HG02588 (cell line): ENCODE measurements at regions not wholly inside any gene's neighbourhood (a gene's known extent, or its start where the extent isn't known, plus 50 kb on each side); places are given as distances from the start of the nearest gene placed in this dataset.
"Not testable (repeated sequence)": the region's sequence is repeated elsewhere in the genome, so short reads cannot be mapped to it uniquely, and the experiment has no call there.

Source experiments
- ATAC-seq: cut with Tn5 transposase; IDR thresholded peaks from one replicate; pipeline ENCODE4 v1.9.1; 2021; ENCODE audit warnings: mild to moderate bottlenecking, moderate library complexity; ENCODE audit not compliant: unreplicated experiment

DNA sequence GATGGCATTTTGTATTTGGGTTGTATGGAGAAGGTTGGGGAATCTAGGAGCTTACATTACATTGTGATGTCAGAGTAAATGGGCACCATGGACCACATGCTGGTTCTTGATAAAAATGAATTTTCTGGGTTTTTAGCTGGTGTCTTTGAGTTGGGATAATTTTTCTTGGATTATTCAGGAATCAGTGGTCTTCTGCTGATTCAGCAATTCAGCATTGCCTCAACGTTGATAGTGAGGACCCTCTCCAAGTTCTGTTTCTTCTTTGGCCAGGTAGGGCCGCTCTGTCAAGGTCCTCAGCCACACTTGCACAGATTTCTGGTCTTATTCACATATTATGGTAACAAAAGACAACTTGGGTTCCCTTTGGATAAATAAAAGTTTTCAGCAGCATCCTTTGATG is 312.0 kb upstream of the TPK1 start:
- ATAC-seq, result no peak

DNA sequence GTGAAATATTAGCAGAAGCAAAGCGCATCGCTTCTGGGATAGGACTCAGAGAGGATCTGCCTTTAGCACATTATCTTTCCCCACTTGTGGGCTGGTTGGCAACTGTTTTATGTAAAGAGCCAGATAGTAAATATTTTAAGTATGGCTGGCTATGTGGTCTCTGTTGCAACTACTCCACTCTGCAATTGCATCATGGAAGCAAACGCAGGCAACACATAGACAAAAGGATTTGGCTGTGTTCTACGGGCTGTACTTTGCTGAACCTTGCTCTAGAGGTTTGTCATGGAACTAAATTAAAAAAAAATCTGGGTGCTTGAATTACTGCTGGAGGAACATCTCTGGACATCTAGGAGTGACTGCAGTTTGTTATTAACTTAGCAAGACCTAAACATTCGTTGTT is 307.8 kb upstream of the TPK1 start:
- ATAC-seq, result no peak

DNA sequence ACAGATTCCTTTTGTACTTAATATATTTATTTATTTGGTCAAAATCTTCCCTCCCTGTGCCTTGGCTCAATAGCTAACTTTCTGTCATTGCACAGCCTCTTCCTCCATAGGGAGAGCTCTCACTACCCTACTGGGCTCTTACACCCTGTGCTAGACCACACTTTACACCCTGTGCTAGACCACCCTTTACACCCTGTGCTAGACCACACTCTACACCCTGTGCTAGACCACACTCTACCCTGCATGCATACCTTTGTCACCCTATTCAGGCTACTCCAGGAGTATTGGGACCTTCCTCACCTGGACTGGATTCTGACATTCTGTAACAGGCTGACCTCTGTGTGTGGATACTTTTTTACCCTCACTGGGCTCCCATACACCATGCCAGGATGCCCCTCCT is 298.5 kb upstream of the TPK1 start:
- ATAC-seq, result no peak

DNA sequence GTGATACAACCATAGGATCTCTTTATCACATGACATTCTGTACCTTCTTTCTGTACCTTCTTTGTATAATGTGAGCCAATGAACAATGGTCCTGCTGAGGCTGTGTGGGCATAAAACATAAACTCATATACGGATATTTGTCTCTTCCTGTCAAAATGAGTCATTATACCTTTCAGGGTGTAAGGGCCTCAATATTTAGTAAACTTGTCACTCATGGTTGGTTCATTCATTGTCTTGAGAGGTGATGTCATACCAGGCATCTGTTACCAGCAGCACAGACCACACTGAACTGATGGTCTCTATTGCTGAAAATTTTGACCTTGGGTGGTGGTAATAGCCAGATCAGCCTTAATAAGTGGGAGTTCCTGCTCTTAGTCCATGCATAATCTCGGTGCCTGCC is 287.6 kb upstream of the TPK1 start:
- no peak for ATAC-seq

DNA sequence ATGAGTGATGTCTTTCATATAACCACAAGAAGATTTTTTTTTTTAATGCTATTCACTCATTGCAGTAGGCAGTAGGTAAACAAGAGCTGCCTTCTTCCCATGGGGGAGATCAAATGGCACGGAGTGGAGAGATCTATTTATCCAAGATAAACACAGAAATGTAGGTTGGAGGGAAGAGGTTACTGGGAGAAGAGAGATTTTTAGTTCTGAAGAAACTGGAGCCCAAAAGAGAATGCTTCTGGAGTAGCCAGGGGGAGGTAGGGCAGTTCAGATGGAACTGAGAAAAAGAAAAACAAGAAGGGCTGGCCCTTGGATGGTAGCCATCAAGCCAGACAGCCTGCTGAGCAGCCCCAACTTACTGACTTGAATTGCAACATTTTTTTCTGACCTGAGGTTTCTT is 270.1 kb upstream of the TPK1 start:
- ATAC-seq, result no peak

DNA sequence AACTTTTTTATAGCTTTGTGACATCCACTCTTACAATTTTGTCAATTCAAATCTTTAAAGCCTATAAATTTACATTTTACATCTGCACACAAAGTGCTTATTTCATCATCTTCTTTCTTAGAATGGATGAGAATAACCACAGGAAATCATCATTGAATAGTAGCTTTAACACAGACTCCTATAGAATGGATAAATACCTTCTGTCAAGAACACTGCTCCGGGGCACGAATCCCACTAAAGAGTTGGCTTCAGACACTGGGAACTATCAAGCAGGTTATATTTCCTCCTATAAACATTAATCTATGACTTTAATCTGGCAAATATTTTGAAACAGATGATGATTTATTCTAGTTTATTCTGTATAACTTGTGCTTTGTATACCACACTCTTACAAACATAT is 269.7 kb upstream of the TPK1 start:
- ATAC-seq, result no peak

DNA sequence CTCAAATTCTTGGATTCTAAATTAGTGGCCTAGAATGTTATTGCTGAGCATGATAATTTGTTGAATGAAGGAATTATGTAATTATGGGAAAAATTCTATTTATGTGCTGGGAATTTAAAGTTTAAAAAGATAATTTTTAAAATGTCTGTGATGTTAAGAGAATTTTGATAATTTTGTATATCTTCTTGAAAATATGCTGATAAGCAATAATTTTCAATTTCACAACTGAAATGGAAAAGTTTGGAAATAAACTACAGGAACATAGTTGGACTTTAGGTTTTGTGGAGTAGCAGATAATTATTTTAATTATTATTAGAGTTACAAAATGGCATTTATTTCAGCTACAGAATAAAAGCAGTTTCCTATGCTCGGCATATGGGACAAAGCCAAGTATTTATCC is 268.5 kb upstream of the TPK1 start:
- ATAC-seq, result no peak

DNA sequence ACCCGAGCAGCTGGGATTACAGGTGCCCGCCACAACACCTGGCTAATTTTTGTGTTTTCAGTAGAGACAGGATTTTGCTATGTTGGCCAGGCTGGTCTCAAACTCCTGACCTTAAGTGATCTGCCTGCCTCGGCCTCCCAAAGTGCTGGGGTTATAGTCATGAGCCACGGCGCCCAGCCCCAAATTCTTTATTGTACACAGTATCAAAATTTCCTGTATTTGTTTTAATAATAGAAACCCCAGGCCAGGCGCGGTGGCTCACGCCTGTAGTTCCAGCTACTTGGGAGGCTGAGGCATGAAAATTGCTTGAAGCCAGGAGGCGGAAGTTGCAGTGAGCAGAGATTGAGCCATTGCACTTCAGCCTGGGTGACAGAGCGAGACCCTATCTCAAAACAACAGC is 266.3 kb upstream of the TPK1 start:
- not testable (repeated sequence) for ATAC-seq

DNA sequence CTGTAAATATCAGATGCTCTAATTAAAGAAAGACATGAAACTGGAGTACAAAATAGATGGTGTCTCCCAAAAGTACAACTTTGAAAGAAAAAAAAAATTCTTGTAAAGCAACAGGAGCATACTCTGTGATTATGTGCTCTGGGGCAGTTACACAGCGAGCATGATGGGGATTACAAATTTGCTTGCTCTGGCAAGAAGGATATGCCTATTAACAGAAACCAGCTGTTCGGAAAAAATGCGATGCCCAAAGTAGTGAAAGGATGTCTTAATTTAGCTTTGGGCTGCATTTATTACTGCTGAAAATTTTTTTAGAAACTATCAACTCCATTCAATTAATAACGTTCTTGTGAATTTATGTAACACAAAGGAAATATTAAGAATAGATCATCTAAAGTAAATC is 256.9 kb upstream of the TPK1 start:
- no peak for ATAC-seq

DNA sequence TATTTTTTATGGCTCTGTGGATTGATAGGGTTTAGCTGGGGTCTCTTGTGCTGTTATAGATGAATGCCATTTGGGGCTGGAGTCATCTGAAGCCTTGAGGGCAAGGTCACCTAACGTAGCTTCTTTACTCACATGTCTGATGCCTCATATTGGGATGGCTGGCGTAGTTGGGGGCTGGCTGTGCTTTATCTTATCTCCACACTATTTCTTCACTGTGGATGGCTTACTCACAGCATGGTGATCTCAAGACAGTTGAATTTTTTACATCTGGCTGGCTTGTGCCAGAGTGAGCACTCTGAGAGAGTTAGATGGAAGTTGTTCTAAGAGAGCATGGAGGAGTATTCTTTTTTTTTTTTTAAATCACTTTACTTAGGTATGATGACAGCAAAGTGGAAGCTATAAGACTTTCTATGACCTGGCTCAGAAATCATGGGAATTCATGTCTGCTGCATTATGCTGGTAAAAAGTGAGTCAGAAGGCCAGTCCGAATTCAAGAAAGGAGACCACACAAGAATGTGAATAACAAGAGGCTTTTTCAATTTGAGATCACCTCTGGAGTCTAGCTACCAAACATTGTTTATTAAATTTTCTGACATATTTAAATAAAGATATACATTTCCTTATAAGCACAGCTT is 252.4 kb upstream of the TPK1 start:
- ATAC-seq, result no peak

DNA sequence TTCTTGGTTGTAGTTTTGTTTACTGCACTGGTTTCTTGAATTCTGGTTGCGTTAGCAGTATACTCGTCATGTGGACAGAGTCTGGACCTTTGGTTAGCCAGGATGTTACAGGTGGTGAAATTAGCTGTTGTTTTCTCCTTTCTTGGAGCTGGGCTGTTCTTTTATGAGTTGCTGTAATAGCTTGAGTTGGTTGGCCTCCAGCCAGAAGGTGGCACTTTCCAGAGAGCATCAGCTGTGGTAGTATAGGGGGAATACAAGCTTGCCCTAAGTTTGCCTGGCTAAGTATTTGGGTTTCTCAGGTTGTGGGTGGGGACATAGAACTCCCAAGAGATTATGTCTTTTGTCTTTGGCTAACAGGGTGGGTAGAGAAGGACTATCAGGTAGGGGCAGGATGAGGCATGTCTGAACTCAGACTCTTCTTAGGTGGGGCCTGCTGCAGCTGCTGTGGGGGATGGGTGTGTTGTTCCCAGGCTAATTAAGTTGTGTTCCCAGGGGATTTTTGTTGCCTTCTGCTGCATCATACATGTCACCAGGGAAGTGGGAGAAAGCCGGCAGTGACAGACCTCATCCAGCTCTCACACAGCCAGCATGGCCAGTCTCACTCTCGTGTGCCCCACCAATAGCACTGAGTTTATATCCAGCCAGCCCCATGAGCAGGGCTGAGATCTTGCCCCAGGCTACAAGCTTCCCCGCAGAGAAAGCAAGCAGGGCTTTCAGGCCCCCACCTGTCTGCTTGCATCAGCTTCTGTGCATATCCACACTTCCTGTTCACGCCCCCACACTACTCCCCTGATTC is 246.7 kb upstream of the TPK1 start:
- ATAC-seq, result no peak

DNA sequence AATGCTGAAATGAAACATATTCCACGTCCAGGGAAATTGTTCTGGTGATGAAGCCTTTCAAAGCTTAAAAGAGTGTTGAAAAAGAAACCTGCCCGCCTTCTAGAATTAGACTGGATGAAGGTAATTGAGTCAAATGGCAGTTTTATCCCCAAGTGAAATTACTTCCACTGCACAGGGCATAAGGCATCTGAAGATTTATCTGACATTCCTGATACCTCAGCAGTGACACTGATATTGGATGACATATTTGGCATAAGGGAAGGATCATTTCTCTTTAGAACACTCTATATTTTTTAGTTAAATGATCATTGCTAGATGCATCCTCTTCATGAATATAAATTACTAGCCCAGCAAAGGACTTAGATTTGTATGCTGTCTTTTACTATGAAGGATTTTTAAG is 229.6 kb upstream of the TPK1 start:
- ATAC-seq, result no peak

DNA sequence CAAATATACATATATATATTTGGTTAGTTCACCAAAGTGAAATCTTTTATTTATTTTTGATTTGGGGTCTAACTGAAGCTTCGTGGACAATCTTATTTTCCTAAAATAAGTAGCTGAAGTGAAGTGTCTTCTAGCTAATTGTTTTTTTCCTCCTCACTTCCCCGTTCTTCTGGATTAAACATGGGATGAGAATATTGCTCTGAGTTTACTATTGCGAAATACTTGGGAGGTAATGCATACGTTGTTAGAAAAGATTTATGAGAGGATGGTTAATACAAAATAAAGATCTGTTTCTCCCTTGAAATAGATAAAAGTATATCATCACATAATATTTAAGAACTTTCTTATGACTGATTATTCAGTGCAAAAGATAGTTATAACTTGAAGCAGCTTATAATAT is 228.3 kb upstream of the TPK1 start:
- ATAC-seq, result no peak

DNA sequence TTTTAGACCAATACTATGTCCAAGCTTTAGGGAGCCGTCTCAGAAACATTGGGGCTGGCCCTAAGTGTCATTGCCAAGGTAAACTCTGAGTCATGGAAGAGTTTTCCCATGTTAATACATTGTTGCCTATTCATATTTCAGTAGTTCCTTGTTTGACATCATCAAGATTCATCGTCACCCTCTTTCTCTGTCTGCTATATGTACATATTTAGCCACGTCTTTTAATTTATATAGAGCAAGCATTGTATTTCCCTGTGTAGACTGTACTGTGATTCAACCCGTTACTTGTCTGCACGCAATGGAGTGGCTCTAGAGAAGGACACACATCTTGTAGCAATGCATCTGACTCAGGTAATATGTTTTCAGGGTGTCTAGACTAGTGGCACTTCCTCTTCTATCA is 217.9 kb upstream of the TPK1 start:
- ATAC-seq, result no peak

DNA sequence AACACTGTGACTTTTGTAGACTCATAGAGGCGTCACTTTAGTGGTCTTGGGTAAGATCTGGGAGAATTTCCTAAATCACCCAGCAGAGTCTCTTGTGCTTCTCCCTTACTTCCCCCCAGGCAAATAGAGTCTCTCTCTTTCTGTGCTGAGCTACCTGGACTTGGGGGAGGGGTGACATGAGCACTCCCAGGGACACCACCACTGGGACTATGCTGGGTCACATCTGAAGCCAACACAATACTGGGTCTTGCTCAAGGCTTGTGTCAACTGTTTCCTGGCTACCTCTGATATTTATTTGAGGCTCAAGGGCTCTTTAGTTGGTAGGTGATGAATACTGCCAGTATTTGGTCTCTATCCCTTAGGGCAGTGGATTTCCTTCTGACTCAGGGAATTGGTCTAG is 214.6 kb upstream of the TPK1 start:
- no peak for ATAC-seq

DNA sequence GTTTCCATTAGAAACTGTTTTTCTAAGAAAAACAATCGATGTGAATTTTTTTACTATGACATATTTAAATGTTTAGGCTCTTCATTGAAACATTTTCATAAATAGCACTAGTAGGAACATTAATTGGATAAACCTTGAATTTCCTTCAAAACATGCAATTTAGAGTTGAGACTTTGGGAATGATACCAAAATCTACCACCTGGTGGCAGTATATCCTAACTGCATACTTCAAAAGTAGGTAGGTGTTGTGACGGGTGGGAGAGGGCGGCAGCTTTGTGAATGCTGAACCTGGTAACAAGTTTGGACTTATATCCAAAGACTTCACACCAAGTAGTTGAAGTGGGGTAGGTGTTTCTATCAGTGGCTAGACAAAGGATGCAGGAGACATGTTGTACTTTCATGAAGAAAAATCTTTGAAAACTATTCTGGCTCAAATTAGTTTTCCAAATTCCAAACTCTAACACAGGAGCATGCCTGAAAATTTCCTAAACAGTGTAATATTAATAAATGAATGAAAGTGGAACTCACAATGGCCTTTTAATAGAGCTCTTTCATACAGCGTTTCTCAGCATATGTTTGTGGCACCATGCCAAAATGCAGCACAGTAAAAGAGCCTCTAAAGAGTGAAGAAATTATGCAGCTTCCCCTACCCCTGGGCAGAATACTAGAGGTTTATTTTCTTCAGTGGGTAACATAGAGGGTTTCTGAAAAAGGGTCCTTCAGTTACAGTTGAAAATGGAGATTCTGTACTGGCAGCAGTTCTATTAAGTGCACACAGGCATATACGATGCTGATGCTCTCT is 201.0 kb upstream of the TPK1 start:
- peak; percentile 93 for ATAC-seq

DNA sequence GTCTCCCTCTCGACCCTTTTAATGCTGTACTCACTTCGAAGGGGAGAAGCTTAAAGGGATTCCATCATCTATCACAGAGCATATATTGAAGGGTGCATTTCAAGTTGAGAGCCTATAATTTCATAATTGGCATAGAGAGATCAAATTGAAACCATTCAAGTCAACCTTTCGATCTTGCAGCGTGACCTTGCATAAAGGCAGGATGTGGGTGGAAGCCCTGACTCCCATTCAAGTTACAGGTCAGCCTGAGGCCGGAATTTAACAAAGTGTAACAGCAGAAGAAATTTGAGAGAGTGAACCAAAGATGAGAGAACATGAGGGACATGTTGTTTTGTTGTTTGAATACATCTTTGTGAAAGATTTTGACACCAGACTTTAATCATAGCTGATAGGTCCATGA is 195.3 kb upstream of the TPK1 start:
- ATAC-seq, result no peak

DNA sequence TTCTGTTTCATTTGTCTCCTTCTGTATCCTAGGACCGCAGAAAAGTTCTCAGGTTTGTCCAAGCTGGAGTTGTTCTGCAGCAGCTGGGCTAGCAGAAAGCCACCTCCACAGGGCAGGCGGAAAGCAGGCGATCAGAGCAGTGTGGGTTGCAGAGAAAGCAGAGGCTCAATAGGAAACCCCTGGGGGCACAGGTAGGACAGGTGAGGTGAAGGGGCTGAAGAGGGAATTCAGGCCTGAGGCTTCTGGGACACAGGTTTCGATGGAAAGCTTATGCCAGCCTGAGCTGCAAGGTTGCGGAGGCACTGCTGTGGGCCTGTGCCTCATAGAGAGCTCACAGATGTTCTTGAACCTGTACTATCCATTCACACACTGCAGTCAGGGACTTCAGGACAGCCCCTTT is 194.9 kb upstream of the TPK1 start:
- ATAC-seq, result no peak

DNA sequence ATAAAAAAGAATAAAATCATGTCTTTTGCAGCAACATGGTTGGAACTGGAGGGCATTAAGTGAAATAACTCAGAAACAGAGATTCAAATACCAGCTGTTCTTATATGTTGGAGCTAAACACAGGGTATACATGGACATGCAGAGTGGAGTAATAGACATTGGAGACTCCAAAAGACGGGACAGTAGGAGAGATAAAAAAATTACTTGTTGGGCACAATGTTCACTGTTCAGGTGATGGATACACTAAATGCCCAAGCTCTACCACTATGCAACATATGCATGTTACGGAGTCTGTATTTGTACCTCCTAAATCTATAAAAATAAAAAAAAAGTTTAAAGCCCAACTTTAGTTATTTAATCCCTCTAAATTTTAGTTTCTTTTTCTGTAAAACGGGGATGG is 184.6 kb upstream of the TPK1 start:
- ATAC-seq, result no peak

DNA sequence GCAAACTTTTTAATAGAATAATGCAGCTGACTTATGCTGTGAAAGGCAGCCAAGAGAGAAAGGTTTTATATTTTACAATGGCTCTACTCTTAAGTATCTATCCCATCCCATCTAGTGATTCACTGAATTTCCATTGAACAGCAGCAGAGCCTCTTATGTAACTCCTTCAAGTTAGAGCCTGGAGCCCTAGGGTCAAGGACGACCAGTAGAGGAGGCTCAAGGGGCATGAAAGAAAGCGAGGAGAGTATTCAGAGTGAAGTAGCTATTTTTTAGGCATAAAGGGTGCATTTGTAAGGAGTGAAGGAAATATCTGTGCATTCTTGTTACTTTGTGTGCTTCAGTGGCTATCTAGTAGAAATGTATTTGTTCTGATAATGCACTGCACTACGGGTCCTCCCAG is 180.2 kb upstream of the TPK1 start:
- no peak for ATAC-seq

DNA sequence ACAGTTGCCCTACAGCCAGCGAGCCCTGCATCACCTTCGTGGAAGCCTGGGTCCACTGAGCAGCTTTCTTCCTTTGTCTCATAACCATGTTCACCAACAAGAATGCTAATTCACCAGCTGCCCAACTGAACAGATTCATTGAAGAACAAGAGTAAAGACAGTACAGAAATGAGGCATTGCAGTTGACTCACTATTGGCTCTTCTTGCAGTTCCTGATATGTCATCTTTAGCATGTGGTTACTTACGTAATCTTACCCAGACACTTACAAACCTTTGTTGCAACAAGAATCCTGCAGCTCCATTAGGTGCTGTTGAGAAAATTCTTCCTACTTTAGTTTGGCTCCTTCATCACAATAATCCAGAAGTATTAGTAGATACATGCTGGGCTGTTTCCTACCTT is 174.0 kb upstream of the TPK1 start:
- ATAC-seq, result no peak

DNA sequence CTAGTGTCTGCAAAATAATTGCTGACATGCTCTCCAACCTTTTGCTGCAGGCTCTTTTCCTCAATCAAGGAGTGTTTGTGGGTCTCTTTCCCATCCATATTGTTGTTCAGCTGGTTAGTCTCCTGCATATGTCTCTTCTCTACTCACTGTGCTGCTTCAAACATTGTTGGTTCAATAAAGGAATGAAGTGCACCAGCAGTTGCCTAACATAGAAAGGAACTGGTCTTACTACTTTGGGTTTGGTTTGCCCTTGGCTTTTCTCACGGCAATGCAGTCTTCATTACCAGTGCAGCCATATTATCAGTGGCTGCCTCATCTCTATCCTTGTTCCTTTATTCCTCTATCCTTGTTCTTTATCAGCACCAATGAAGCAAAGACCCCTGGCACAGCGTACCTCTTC is 169.7 kb upstream of the TPK1 start:
- no peak for ATAC-seq
